ENCODE measurements at regions not wholly inside any gene's neighbourhood (a gene's known extent, or its start where the extent isn't known, plus 50 kb on each side); places are given as distances from the start of the nearest gene placed in this dataset.

GRCh38 chr10:25761937-25762336 lies 172.1 kb upstream of the MYO3A start:
- TF ChIP-seq CTCF (IDR thresholded peaks at IDR 0.05) = no peak
- TF ChIP-seq POLR2A (IDR thresholded peaks at IDR 0.05) = no peak
